ENCODE measurements at regions not wholly inside any gene's neighbourhood (a gene's known extent, or its start where the extent isn't known, plus 50 kb on each side); places are given as distances from the start of the nearest gene placed in this dataset.
"Not testable (repeated sequence)": the region's sequence is repeated elsewhere in the genome, so short reads cannot be mapped to it uniquely, and the experiment has no call there.

- H3K4me1 ChIP-seq (ENCODE audit: control insufficient read depth in 1 of 2, insufficient read depth in 2 of 2, low read length in 2 of 2); H3K4me3 Mint-ChIP-seq; H3K4me3 ChIP-seq (replicated peaks in 1 of 3; ENCODE audit: low read depth in 2 of 3, low read length in 3 of 3); H3K4me1 Mint-ChIP-seq; H3K9ac ChIP-seq (ENCODE audit: insufficient read depth, low read length, poor library complexity, severe bottlenecking); H3K27me3 Mint-ChIP-seq (ENCODE audit: low read depth in 3 of 3); H3K27ac ChIP-seq (ENCODE audit: low read depth in 1 of 2, low read length in 2 of 2); DNase-seq; intact Hi-C loops (cut with micrococcal nuclease); H3K27ac Mint-ChIP-seq; H3K79me2 ChIP-seq (ENCODE audit: insufficient read depth, low read length); H3K36me3 Mint-ChIP-seq; H3K36me3 ChIP-seq (replicated peaks in 1 of 2; ENCODE audit: control insufficient read depth in 1 of 2, insufficient read depth in 2 of 2, low read length in 2 of 2); H3K27me3 ChIP-seq (ENCODE audit: control insufficient read depth in 2 of 2, insufficient read depth in 2 of 2, low read length in 2 of 2); H4K20me1 ChIP-seq (ENCODE audit: insufficient read depth, low read length); H3K4me2 ChIP-seq (replicated peaks; ENCODE audit: extremely low read depth, low read length, poor library complexity, severe bottlenecking); H2AFZ ChIP-seq (ENCODE audit: insufficient read depth, low read depth, low read length, poor library complexity, severe bottlenecking): not testable (repeated sequence)
- no CpG with 5 or more reads among the region's 1 CpG for WGBS (ENCODE audit: insufficient coverage)
- peaks cover 14 to 15% of the 10 kb centered on the region in 2 donors for H3K9me3 ChIP-seq (replicated peaks in 1 of 2; ENCODE audit: control insufficient read depth in 1 of 2, insufficient read depth in 1 of 2, low read length in 2 of 2)
- peaks cover 6 to 22% (median 13%) of the 10 kb centered on the region in 7 donors for H3K9me3 Mint-ChIP-seq
Measured at GRCh38 chr21:28032652-28033051, 960.0 kb downstream of the LTN1 start.

GRCh38 chr21:28031066-28031465 lies 961.6 kb downstream of the LTN1 start:
- intact Hi-C loops (cut with micrococcal nuclease); H3K4me2 ChIP-seq (replicated peaks; ENCODE audit: extremely low read depth, low read length, poor library complexity, severe bottlenecking); H3K27me3 ChIP-seq (ENCODE audit: control insufficient read depth in 2 of 2, insufficient read depth in 2 of 2, low read length in 2 of 2); H2AFZ ChIP-seq (ENCODE audit: insufficient read depth, low read depth, low read length, poor library complexity, severe bottlenecking); H3K4me1 ChIP-seq (ENCODE audit: control insufficient read depth in 1 of 2, insufficient read depth in 2 of 2, low read length in 2 of 2); H4K20me1 ChIP-seq (ENCODE audit: insufficient read depth, low read length); H3K27ac ChIP-seq (ENCODE audit: low read depth in 1 of 2, low read length in 2 of 2); H3K4me3 Mint-ChIP-seq; H3K36me3 Mint-ChIP-seq; H3K4me3 ChIP-seq (replicated peaks in 1 of 3; ENCODE audit: low read depth in 2 of 3, low read length in 3 of 3); H3K79me2 ChIP-seq (ENCODE audit: insufficient read depth, low read length); H3K4me1 Mint-ChIP-seq; H3K9ac ChIP-seq (ENCODE audit: insufficient read depth, low read length, poor library complexity, severe bottlenecking); H3K27ac Mint-ChIP-seq; H3K36me3 ChIP-seq (replicated peaks in 1 of 2; ENCODE audit: control insufficient read depth in 1 of 2, insufficient read depth in 2 of 2, low read length in 2 of 2); H3K27me3 Mint-ChIP-seq (ENCODE audit: low read depth in 3 of 3); DNase-seq: not testable (repeated sequence)
- H3K9me3 ChIP-seq (replicated peaks in 1 of 2; ENCODE audit: control insufficient read depth in 1 of 2, insufficient read depth in 1 of 2, low read length in 2 of 2) = peaks cover 14 to 15% of the 10 kb centered on the region in 2 donors
- H3K9me3 Mint-ChIP-seq = peaks cover 6 to 22% (median 13%) of the 10 kb centered on the region in 7 donors

GRCh38 chr21:28025111-28025510 lies 967.6 kb downstream of the LTN1 start:
- intact Hi-C loops (cut with micrococcal nuclease) = no loop called here
- no peaks in the 10 kb centered on the region for H3K36me3 Mint-ChIP-seq

More at GRCh38 chr21:28025111-28025510, 967.6 kb downstream of the LTN1 start:
- no peaks in the 10 kb centered on the region for H3K27me3 ChIP-seq (ENCODE audit: control insufficient read depth in 2 of 2, insufficient read depth in 2 of 2, low read length in 2 of 2)
- H3K27ac ChIP-seq (ENCODE audit: low read depth in 1 of 2, low read length in 2 of 2) = no peak overlapping the region
- Mint-ChIP-seq H3K4me3 (no peak overlapping the region), H3K27me3 (ENCODE audit: low read depth in 3 of 3) (no peaks in the 10 kb centered on the region), H3K27ac (no peak overlapping the region), H3K4me1 (no peaks in the 10 kb centered on the region), H3K9me3 (peaks cover 5 to 10% (median 7%) of the 10 kb centered on the region in 7 donors)
- H3K9ac ChIP-seq (ENCODE audit: insufficient read depth, low read length, poor library complexity, severe bottlenecking) = no peak overlapping the region
- no peak overlapping the region for H3K4me3 ChIP-seq (replicated peaks in 1 of 3; ENCODE audit: low read depth in 2 of 3, low read length in 3 of 3)
- no peak overlapping the region for H3K4me2 ChIP-seq (replicated peaks; ENCODE audit: extremely low read depth, low read length, poor library complexity, severe bottlenecking)
- H3K79me2 ChIP-seq (ENCODE audit: insufficient read depth, low read length) = no peaks in the 10 kb centered on the region
- H3K4me1 ChIP-seq (ENCODE audit: control insufficient read depth in 1 of 2, insufficient read depth in 2 of 2, low read length in 2 of 2) = no peaks in the 10 kb centered on the region
- no peak for DNase-seq
- no peak for TF ChIP-seq CTCF (IDR thresholded peaks at IDR 0.05)
- H3K9me3 ChIP-seq (replicated peaks in 1 of 2; ENCODE audit: control insufficient read depth in 1 of 2, insufficient read depth in 1 of 2, low read length in 2 of 2) = peaks cover 2 to 10% of the 10 kb centered on the region in 2 donors
- no peaks in the 10 kb centered on the region for H3K36me3 ChIP-seq (replicated peaks in 1 of 2; ENCODE audit: control insufficient read depth in 1 of 2, insufficient read depth in 2 of 2, low read length in 2 of 2)
- H2AFZ ChIP-seq (ENCODE audit: insufficient read depth, low read depth, low read length, poor library complexity, severe bottlenecking) = no peak overlapping the region
- H4K20me1 ChIP-seq (ENCODE audit: insufficient read depth, low read length) = no peaks in the 10 kb centered on the region
- WGBS (ENCODE audit: insufficient coverage) = 100% methylated on average over 1 of the region's 1 CpG
